ENCODE measurements at regions not wholly inside any gene's neighbourhood (a gene's known extent, or its start where the extent isn't known, plus 50 kb on each side); places are given as distances from the start of the nearest gene placed in this dataset.

GRCh38 chr14:83282706-83283105, 1749.1 kb upstream of the SEL1L start:
- CTCF ChIA-PET = no interaction called here
- POLR2A ChIA-PET = no interaction called here
- DNase-seq (ENCODE audit: extremely low spot score) = no peak
- TF ChIP-seq ARNT (IDR thresholded peaks at IDR 0.05) = no peak
- TF ChIP-seq CTBP1 (IDR thresholded peaks at IDR 0.05; ENCODE audit: borderline replicate concordance) = no peak
- no peak for TF ChIP-seq FOXA1 (IDR thresholded peaks at IDR 0.05)
- TF ChIP-seq, protein P1, sequence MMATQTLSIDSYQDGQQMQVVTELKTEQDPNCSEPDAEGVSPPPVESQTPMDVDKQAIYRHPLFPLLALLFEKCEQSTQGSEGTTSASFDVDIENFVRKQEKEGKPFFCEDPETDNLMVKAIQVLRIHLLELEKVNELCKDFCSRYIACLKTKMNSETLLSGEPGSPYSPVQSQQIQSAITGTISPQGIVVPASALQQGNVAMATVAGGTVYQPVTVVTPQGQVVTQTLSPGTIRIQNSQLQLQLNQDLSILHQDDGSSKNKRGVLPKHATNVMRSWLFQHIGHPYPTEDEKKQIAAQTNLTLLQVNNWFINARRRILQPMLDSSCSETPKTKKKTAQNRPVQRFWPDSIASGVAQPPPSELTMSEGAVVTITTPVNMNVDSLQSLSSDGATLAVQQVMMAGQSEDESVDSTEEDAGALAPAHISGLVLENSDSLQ (IDR thresholded peaks at IDR 0.05) = no peak
- TF ChIP-seq LEF1 (IDR thresholded peaks at IDR 0.05; ENCODE audit: borderline replicate concordance) = no peak
- TF ChIP-seq SUZ12 (IDR thresholded peaks at IDR 0.05) = no peak
- TF ChIP-seq ZNF384 (IDR thresholded peaks at IDR 0.05) = no peak
- no peak for TF ChIP-seq FOXK2 (IDR thresholded peaks at IDR 0.05)
- TF ChIP-seq SP1 (IDR thresholded peaks at IDR 0.05) = no peak

DNA sequence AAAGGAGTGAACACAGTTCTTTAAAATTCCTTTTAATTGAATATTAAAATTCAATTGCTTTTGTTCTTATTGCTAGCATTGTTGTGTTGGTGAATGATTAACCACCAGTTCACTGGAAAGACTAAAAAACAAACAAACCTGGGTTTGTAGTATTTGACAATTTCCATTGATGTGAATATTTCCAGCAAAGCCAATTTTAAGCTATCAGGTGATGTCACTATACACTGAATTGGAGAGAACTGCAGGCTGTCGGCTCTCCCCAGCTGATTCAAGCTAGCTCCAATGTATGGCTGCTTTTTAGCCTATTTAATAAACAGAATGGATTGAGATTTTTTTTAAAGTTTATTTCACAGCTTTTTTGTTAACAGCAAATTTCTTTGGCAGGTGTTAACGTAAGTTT, 1753.6 kb upstream of the SEL1L start:
- no peak for TF ChIP-seq ZNF384 (IDR thresholded peaks at IDR 0.05)
- no peak for TF ChIP-seq BHLHE40 (IDR thresholded peaks at IDR 0.05; ENCODE audit: borderline replicate concordance)
- TF ChIP-seq ELF4 (IDR thresholded peaks at IDR 0.05) = no peak
- no peak for TF ChIP-seq FOXK2 (IDR thresholded peaks at IDR 0.05)
- TF ChIP-seq ARNT (IDR thresholded peaks at IDR 0.05) = no peak
- TF ChIP-seq NFRKB (IDR thresholded peaks at IDR 0.05) = no peak
- TF ChIP-seq TARDBP (IDR thresholded peaks at IDR 0.05) = no peak
- no peak for TF ChIP-seq CTBP1 (IDR thresholded peaks at IDR 0.05; ENCODE audit: borderline replicate concordance)
- no peak for TF ChIP-seq FOXM1 (IDR thresholded peaks at IDR 0.05; ENCODE audit: borderline replicate concordance)
- no peak for TF ChIP-seq L3MBTL2 (conservative IDR thresholded peaks at IDR 0.05)
- POLR2A ChIA-PET = no interaction called here
- DNase-seq (ENCODE audit: extremely low spot score) = no peak
- CTCF ChIA-PET = no interaction called here

DNA sequence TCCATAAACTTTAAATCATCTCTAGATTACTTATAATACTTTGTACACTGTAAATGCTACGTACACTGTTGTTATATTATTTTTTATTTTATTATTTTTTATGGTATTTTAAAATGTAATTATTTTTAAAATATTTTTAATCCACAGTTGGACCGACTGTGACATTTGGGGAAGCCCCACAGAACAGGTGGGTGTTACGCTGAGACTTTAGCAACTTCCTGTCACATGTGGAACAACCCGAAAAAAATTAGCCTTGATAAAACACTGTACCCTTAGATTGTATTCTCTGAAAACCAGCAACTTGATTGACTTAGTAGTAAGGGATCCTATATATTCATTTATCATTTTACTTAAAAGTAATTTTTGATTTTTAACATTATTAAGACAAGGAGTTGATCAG, 1755.7 kb upstream of the SEL1L start:
- CTCF ChIA-PET = no interaction called here

GRCh38 chr14:83289896-83290295, 1756.2 kb upstream of the SEL1L start:
- ChIA-PET POLR2A (no interaction called here), CTCF (no interaction called here)
- TF ChIP-seq FOXA1 (IDR thresholded peaks at IDR 0.05) = no peak
- no peak for TF ChIP-seq SUZ12 (IDR thresholded peaks at IDR 0.05)
- TF ChIP-seq L3MBTL2 (conservative IDR thresholded peaks at IDR 0.05) = no peak
- TF ChIP-seq NFRKB (IDR thresholded peaks at IDR 0.05) = no peak
- TF ChIP-seq TARDBP (IDR thresholded peaks at IDR 0.05) = no peak
- DNase-seq (ENCODE audit: extremely low spot score) = no peak

More for the DNA sequence above, 1755.7 kb upstream of the SEL1L start:
- POLR2A ChIA-PET = no interaction called here
- no peak for DNase-seq (ENCODE audit: extremely low spot score)
- TF ChIP-seq CTBP1 (IDR thresholded peaks at IDR 0.05; ENCODE audit: borderline replicate concordance) = no peak
- TF ChIP-seq BHLHE40 (IDR thresholded peaks at IDR 0.05; ENCODE audit: borderline replicate concordance) = no peak
- no peak for TF ChIP-seq TARDBP (IDR thresholded peaks at IDR 0.05)
- TF ChIP-seq NFRKB (IDR thresholded peaks at IDR 0.05) = no peak
- TF ChIP-seq LEF1 (IDR thresholded peaks at IDR 0.05; ENCODE audit: borderline replicate concordance) = no peak
- TF ChIP-seq, protein P1 (IDR thresholded peaks at IDR 0.05) = no peak
- TF ChIP-seq HDGF (IDR thresholded peaks at IDR 0.05; ENCODE audit: borderline replicate concordance) = no peak
- TF ChIP-seq SUZ12 (IDR thresholded peaks at IDR 0.05) = no peak
- no peak for TF ChIP-seq ARNT (IDR thresholded peaks at IDR 0.05)
- TF ChIP-seq FOXM1 (IDR thresholded peaks at IDR 0.05; ENCODE audit: borderline replicate concordance) = no peak
- TF ChIP-seq L3MBTL2 (conservative IDR thresholded peaks at IDR 0.05) = no peak
- TF ChIP-seq FOXA1 (IDR thresholded peaks at IDR 0.05) = no peak

GRCh38 chr14:83290447-83290846, 1756.8 kb upstream of the SEL1L start:
- POLR2A ChIA-PET = no interaction called here
- no peak for TF ChIP-seq FOXA1 (IDR thresholded peaks at IDR 0.05)
- TF ChIP-seq HDGF (IDR thresholded peaks at IDR 0.05; ENCODE audit: borderline replicate concordance) = no peak
- no peak for TF ChIP-seq ZNF384 (IDR thresholded peaks at IDR 0.05)
- no peak for TF ChIP-seq FOXM1 (IDR thresholded peaks at IDR 0.05; ENCODE audit: borderline replicate concordance)
- TF ChIP-seq SUZ12 (IDR thresholded peaks at IDR 0.05) = no peak
- TF ChIP-seq NFRKB (IDR thresholded peaks at IDR 0.05) = no peak
- TF ChIP-seq LEF1 (IDR thresholded peaks at IDR 0.05; ENCODE audit: borderline replicate concordance) = no peak
- no peak for TF ChIP-seq L3MBTL2 (conservative IDR thresholded peaks at IDR 0.05)
- TF ChIP-seq BHLHE40 (IDR thresholded peaks at IDR 0.05; ENCODE audit: borderline replicate concordance) = no peak
- TF ChIP-seq, protein P1 (IDR thresholded peaks at IDR 0.05) = no peak
- no peak for TF ChIP-seq CTBP1 (IDR thresholded peaks at IDR 0.05; ENCODE audit: borderline replicate concordance)
- DNase-seq (ENCODE audit: extremely low spot score) = no peak
- CTCF ChIA-PET = no interaction called here

DNA sequence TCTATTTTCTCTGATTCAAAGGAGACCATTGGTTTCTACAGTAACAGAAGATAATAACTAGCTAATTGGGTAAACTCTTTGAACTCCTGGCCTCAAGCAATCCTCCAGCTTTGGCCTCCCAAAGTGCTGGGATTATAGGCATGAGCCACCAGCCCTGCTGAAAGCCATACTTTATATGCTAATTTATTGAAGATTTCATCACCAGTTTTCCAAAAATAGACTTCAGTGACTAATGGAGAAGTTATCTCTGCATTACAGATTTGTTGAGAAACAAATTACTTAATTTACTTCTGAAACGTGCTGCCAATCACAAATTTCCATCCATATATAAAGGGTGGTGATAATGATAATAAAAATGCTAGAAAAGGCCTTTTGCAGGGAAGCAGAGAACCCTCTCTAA, 1758.1 kb upstream of the SEL1L start:
- DNase-seq (ENCODE audit: extremely low spot score) = no peak
- ChIA-PET POLR2A (no interaction called here), CTCF (no interaction called here)
- no peak for TF ChIP-seq CTBP1 (IDR thresholded peaks at IDR 0.05; ENCODE audit: borderline replicate concordance)
- TF ChIP-seq TARDBP (IDR thresholded peaks at IDR 0.05) = no peak
- no peak for TF ChIP-seq ELF4 (IDR thresholded peaks at IDR 0.05)
- TF ChIP-seq L3MBTL2 (conservative IDR thresholded peaks at IDR 0.05) = no peak
- TF ChIP-seq HDGF (IDR thresholded peaks at IDR 0.05; ENCODE audit: borderline replicate concordance) = no peak
- TF ChIP-seq ZNF384 (IDR thresholded peaks at IDR 0.05) = no peak
- no peak for TF ChIP-seq SUZ12 (IDR thresholded peaks at IDR 0.05)
- TF ChIP-seq LEF1 (IDR thresholded peaks at IDR 0.05; ENCODE audit: borderline replicate concordance) = no peak
- no peak for TF ChIP-seq FOXK2 (IDR thresholded peaks at IDR 0.05)
- TF ChIP-seq ARNT (IDR thresholded peaks at IDR 0.05) = no peak
- TF ChIP-seq FOXM1 (IDR thresholded peaks at IDR 0.05; ENCODE audit: borderline replicate concordance) = no peak
- no peak for TF ChIP-seq BHLHE40 (IDR thresholded peaks at IDR 0.05; ENCODE audit: borderline replicate concordance)
- TF ChIP-seq SP1 (IDR thresholded peaks at IDR 0.05) = no peak

DNA sequence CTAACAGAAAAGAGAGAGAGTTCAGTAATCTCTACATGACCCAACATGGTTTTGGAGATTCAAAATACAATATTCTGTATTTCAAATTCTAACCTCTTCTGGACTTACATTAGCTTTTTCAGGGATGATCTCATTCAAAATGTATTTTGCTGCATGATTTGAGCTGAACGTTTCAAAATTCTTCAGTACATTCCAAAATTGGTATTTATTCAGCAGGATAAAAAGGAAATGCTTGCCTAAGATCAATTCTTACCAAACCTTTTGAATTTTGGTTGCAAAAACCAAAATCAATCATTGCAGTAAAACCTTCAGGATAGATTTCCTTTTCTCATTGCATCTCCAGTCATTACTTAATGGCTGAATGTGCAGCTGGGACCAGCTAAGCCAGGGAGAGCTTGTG, 1761.3 kb upstream of the SEL1L start:
- DNase-seq (ENCODE audit: extremely low spot score) = no peak
- ChIA-PET POLR2A (no interaction called here), CTCF (no interaction called here)
- TF ChIP-seq FOXK2 (IDR thresholded peaks at IDR 0.05) = no peak
- no peak for TF ChIP-seq NFRKB (IDR thresholded peaks at IDR 0.05)
- no peak for TF ChIP-seq LEF1 (IDR thresholded peaks at IDR 0.05; ENCODE audit: borderline replicate concordance)
- TF ChIP-seq ARNT (IDR thresholded peaks at IDR 0.05) = no peak
- no peak for TF ChIP-seq FOXM1 (IDR thresholded peaks at IDR 0.05; ENCODE audit: borderline replicate concordance)
- TF ChIP-seq ZNF384 (IDR thresholded peaks at IDR 0.05) = no peak
- no peak for TF ChIP-seq BHLHE40 (IDR thresholded peaks at IDR 0.05; ENCODE audit: borderline replicate concordance)
- TF ChIP-seq HDGF (IDR thresholded peaks at IDR 0.05; ENCODE audit: borderline replicate concordance) = no peak
- TF ChIP-seq SP1 (IDR thresholded peaks at IDR 0.05) = no peak
- no peak for TF ChIP-seq FOXA1 (IDR thresholded peaks at IDR 0.05)
- TF ChIP-seq L3MBTL2 (conservative IDR thresholded peaks at IDR 0.05) = no peak
- TF ChIP-seq SUZ12 (IDR thresholded peaks at IDR 0.05) = no peak
- TF ChIP-seq CTBP1 (IDR thresholded peaks at IDR 0.05; ENCODE audit: borderline replicate concordance) = no peak
- TF ChIP-seq TARDBP (IDR thresholded peaks at IDR 0.05) = no peak
- TF ChIP-seq, protein P1 (IDR thresholded peaks at IDR 0.05) = no peak
- TF ChIP-seq ELF4 (IDR thresholded peaks at IDR 0.05) = no peak
